ENCODE measurements at regions not wholly inside any gene's neighbourhood (a gene's known extent, or its start where the extent isn't known, plus 50 kb on each side); places are given as distances from the start of the nearest gene placed in this dataset.
"Not testable (repeated sequence)": the region's sequence is repeated elsewhere in the genome, so short reads cannot be mapped to it uniquely, and the experiment has no call there.

- ATAC-seq (replicated peaks) = no peak
- no peaks in the 10 kb centered on the region for H3K36me3 Mint-ChIP-seq
- H3K4me3 Mint-ChIP-seq = no peak overlapping the region
- peaks cover 11 to 14% of the 10 kb centered on the region in 2 donors for H3K27me3 Mint-ChIP-seq
- DNase-seq = no peak
- H3K9me3 Mint-ChIP-seq = peaks cover 2 to 5% of the 10 kb centered on the region in 2 donors
- H3K4me1 Mint-ChIP-seq = no peaks in the 10 kb centered on the region
- H3K27ac Mint-ChIP-seq = no peak overlapping the region
Observed at GRCh38 chr7:156537006-156537405, 103.6 kb upstream of the RNF32 start.

GRCh38 chr7:156534925-156535324 is 105.6 kb upstream of the RNF32 start:
- no peak for ATAC-seq (replicated peaks)
- no peak overlapping the region for H3K27ac Mint-ChIP-seq
- H3K36me3 Mint-ChIP-seq = no peaks in the 10 kb centered on the region
- peaks cover 12 to 15% of the 10 kb centered on the region in 2 donors for H3K27me3 Mint-ChIP-seq
- no peaks in the 10 kb centered on the region for H3K4me1 Mint-ChIP-seq
- H3K4me3 Mint-ChIP-seq = no peak overlapping the region
- no peak for DNase-seq
- H3K9me3 Mint-ChIP-seq = peaks cover 2 to 5% of the 10 kb centered on the region in 2 donors

GRCh38 chr7:156533964-156534363 is 106.6 kb upstream of the RNF32 start:
- DNase-seq (no peak), ATAC-seq (replicated peaks) (no peak)
- H3K4me3 Mint-ChIP-seq = no peak overlapping the region
- peaks cover 9 to 15% of the 10 kb centered on the region in 2 donors for H3K27me3 Mint-ChIP-seq
- no peaks in the 10 kb centered on the region for H3K36me3 Mint-ChIP-seq
- no peak overlapping the region for H3K27ac Mint-ChIP-seq
- H3K4me1 Mint-ChIP-seq = no peaks in the 10 kb centered on the region
- peaks cover 2 to 5% of the 10 kb centered on the region in 2 donors for H3K9me3 Mint-ChIP-seq

GRCh38 chr7:156533420-156533819 is 107.2 kb upstream of the RNF32 start:
- Mint-ChIP-seq H3K4me3 (no peak overlapping the region), H3K36me3 (no peaks in the 10 kb centered on the region), H3K27ac (no peak overlapping the region), H3K27me3 (peaks cover 9 to 16% of the 10 kb centered on the region in 2 donors), H3K4me1 (no peaks in the 10 kb centered on the region), H3K9me3 (peaks cover 2 to 5% of the 10 kb centered on the region in 2 donors)
- ATAC-seq (replicated peaks) (no peak), DNase-seq (no peak)

GRCh38 chr7:156532016-156532602 is 108.5 kb upstream of the RNF32 start:
- peaks cover 0 to under 1% of the 10 kb centered on the region in 2 donors for H3K9me3 Mint-ChIP-seq
- no peak overlapping the region for H3K27ac Mint-ChIP-seq
- DNase-seq (no peak), ATAC-seq (replicated peaks) (no peak)
- H3K36me3 Mint-ChIP-seq = no peaks in the 10 kb centered on the region
- H3K4me3 Mint-ChIP-seq = no peak overlapping the region
- peaks cover 15 to 16% of the 10 kb centered on the region in 2 donors for H3K27me3 Mint-ChIP-seq
- H3K4me1 Mint-ChIP-seq = no peaks in the 10 kb centered on the region

DNA sequence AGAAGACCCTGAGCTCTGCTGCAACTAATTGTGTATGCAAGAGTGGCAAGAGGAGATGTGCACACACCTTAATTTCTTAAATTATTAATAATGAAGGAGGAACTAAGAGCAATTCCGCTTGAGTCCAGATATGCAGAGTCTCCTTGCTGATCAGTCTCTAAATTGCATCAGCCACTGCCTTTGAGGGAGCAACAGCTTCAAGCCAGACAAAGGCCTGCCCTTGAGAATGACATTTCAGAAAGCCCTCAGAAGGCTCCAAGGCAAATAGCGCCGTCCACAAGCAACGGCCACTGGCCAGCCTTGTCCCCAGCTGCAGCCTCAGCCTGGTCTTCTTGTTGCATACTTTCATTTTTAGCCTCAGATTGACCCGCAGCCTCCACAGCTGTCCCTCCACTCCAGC is 110.6 kb upstream of the RNF32 start:
- Mint-ChIP-seq H3K4me3 (no peak overlapping the region), H3K36me3 (no peaks in the 10 kb centered on the region), H3K27me3 (peaks cover 16 to 22% of the 10 kb centered on the region in 2 donors), H3K4me1 (no peaks in the 10 kb centered on the region), H3K27ac (no peak overlapping the region), H3K9me3 (no peaks in the 10 kb centered on the region)
- ATAC-seq (replicated peaks) (no peak), DNase-seq (no peak)

DNA sequence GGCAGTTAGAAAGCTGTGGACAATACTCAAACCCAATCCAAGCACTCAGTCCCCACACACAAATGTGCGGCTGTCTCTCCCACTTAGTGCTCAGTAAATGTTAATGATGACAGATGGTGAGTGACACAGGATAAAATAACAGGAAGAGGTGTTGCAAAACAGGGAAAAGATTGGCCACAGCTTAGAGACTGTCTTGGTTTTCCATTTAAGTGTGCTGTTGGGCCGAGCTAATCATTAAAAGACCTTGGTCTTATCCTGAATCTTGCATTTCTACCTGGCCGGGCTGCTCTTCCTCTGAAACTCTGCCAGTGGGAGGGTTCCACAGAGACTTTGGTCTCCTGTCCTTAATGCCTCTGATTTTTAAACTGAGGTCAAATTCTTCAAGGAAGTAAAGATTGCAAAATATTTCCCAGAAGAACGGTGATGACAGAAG is 113.1 kb upstream of the RNF32 start:
- Mint-ChIP-seq H3K4me1 (no peaks in the 10 kb centered on the region), H3K27ac (no peak overlapping the region), H3K4me3 (no peak overlapping the region), H3K9me3 (no peaks in the 10 kb centered on the region), H3K27me3 (peaks cover 9 to 20% of the 10 kb centered on the region in 2 donors), H3K36me3 (no peaks in the 10 kb centered on the region)
- ATAC-seq (replicated peaks) = no peak
- DNase-seq = no peak

DNA sequence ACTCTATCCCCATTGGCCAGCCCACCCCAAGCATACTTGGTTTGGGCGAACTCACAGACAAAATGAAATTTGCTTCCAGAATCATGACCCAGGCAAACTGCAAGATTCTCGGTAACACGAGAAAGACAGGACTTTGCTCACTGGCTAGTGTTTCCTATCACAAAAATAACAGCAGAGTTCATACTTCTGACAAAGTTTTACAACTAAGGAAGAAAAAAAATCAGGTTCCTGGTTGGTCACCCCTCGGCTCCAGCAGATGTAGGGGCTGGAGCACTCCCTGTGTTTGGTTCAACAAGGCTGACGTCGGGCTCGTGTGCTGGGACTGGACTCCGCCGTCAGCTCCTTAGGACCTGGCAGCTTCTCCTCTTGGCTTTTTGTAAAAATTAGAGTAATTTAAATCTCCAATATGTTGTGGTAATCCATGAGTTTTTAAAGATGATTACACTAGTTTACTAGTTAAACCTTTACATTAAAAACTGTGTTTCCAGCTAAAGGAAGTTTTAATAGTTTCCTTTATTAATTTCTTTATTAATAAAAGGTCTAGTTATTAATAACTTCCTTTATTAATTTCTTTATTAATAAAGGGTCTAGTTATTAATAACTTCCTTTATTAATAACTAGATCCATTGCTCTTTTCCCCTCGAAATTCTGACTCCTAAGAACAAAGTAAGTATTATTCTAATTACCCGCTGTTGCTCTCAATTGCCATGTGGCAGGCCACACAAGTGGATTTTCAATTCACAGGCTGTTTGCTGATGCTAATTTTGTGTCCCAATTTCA is 115.6 kb upstream of the RNF32 start:
- Mint-ChIP-seq H3K9me3 (no peaks in the 10 kb centered on the region), H3K27me3 (peaks cover 4 to 26% of the 10 kb centered on the region in 2 donors), H3K27ac (no peak overlapping the region), H3K4me1 (no peaks in the 10 kb centered on the region), H3K4me3 (no peak overlapping the region), H3K36me3 (no peaks in the 10 kb centered on the region)
- ATAC-seq (replicated peaks) (no peak), DNase-seq (no peak)

DNA sequence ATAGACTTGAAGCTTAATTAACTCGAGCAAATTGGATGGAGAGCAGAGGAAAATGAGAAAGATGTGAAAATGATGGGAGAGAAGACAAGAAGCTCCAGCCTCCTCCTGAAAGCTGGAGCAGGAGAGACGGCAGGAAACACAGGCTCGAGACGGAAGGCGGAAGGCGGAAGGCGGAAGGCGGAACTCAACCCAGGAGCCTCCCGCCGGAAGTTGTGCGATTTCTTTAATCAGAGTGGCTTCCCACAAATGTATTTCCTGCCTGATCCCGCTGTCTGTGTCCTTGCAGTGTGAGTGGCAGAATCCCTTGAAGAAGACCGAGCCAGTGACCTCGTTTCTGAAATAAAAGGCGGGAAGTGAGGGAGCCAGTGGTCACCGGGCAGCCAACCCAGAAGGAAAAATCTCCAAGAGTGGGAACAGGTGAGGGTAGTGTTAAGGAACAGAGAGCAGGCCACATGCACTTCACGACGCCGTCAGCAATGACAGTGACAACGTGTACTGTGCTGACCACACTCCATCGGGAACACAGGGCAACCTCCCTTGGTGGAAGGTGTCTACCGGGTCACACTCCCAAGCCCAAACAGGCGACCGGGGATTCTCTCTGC is 117.0 kb upstream of the RNF32 start:
- Mint-ChIP-seq H3K27ac (no peak overlapping the region), H3K4me1 (no peaks in the 10 kb centered on the region), H3K27me3 (peaks cover 0 to 26% of the 10 kb centered on the region in 2 donors), H3K4me3 (no peak overlapping the region), H3K9me3 (no peaks in the 10 kb centered on the region), H3K36me3 (no peaks in the 10 kb centered on the region)
- no peak for ATAC-seq (replicated peaks)
- no peak for DNase-seq

DNA sequence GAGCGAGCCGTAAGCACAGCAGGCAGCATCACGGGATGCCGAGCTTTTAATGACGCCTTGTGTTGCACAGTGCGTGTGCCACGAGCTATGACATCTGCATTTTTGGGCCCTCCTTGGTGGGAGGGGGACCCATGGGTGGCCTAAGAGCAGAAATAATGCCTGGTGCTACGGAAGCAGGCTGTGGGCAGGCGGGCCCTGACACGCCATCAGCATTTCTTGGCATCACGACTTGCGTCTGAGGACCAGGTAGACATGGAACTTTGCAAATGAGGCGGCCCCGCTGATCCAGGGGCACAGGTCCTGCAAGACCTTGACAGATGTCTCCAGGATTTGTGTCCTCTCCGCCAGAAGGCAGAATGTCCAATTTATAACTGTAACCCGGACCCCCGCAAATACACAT is 117.8 kb upstream of the RNF32 start:
- Mint-ChIP-seq H3K27ac (no peak overlapping the region), H3K4me3 (no peak overlapping the region), H3K9me3 (peaks cover under 1 to 1% of the 10 kb centered on the region in 2 donors), H3K4me1 (no peaks in the 10 kb centered on the region), H3K27me3 (peaks cover 0 to 26% of the 10 kb centered on the region in 2 donors), H3K36me3 (no peaks in the 10 kb centered on the region)
- DNase-seq (no peak), ATAC-seq (replicated peaks) (no peak)

GRCh38 chr7:156519070-156519469 is 121.5 kb upstream of the RNF32 start:
- Mint-ChIP-seq H3K4me1 (no peaks in the 10 kb centered on the region), H3K27me3 (peaks cover 10 to 27% of the 10 kb centered on the region in 2 donors), H3K36me3 (peaks cover 0 to 7% of the 10 kb centered on the region in 2 donors), H3K27ac (no peak overlapping the region), H3K9me3 (peaks cover 16 to 17% of the 10 kb centered on the region in 2 donors), H3K4me3 (no peak overlapping the region)
- no peak for ATAC-seq (replicated peaks)
- no peak for DNase-seq

DNA sequence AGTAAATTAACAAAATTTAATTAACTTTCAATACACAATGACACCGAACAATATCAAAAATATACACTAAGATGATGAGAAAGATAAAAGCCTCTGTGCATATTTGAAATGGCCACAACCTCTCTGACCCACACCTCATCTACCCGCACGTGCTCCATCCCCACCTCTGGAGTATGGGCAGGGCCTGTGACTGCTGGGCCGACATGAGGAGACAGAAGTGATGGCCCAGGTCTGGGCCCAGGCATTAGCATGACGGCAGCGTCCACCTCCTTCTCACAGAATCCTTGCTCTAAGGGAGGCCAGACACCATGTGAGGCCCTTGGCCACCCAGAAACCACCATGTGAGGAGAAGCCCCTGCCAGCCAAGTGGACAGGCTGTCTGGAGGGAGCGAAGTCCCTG is 122.1 kb upstream of the RNF32 start:
- Mint-ChIP-seq H3K9me3 (peaks cover 16 to 17% of the 10 kb centered on the region in 2 donors), H3K4me3 (no peak overlapping the region), H3K4me1 (no peaks in the 10 kb centered on the region), H3K27me3 (peaks cover 10 to 26% of the 10 kb centered on the region in 2 donors), H3K36me3 (peaks cover 0 to 7% of the 10 kb centered on the region in 2 donors), H3K27ac (no peak overlapping the region)
- ATAC-seq (replicated peaks) (no peak), DNase-seq (no peak)

DNA sequence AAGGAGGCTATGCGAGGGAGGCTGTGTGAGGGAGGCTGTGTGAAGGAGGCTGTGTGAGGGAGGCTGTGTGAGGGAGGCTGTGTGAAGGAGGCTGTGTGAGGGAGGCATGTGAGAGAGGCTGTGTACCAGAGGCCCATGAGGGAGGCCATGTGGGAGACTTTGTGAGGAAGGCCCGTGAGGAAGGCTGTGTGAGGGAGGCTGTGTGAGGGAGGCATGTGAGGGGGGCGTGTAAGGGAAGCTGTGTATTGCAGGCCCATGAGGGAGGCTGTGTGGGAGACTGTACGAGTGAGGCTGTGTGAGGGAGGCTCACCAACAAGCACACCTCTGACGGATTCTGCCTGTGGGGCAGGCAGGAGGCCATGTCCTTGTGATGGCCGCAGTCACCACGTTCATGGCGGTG is 122.7 kb upstream of the RNF32 start:
- not testable (repeated sequence) for H3K4me3 Mint-ChIP-seq; H3K4me1 Mint-ChIP-seq; H3K36me3 Mint-ChIP-seq; ATAC-seq (replicated peaks); H3K27ac Mint-ChIP-seq; DNase-seq
- peaks cover 14 to 21% of the 10 kb centered on the region in 2 donors for H3K27me3 Mint-ChIP-seq
- peaks cover 18 to 19% of the 10 kb centered on the region in 2 donors for H3K9me3 Mint-ChIP-seq

GRCh38 chr7:156516791-156517378 is 123.7 kb upstream of the RNF32 start:
- peaks cover 14 to 21% of the 10 kb centered on the region in 2 donors for H3K27me3 Mint-ChIP-seq
- H3K27ac Mint-ChIP-seq = no peak overlapping the region
- peaks cover 19 to 21% of the 10 kb centered on the region in 2 donors for H3K9me3 Mint-ChIP-seq
- H3K4me1 Mint-ChIP-seq = no peaks in the 10 kb centered on the region
- H3K36me3 Mint-ChIP-seq = peaks cover 0 to 7% of the 10 kb centered on the region in 2 donors
- ATAC-seq (replicated peaks) (no peak), DNase-seq (no peak)
- H3K4me3 Mint-ChIP-seq = no peak overlapping the region
